Astrocyte (in vitro differentiated cells and primary cell): ENCODE measurements at regions not wholly inside any gene's neighbourhood (a gene's known extent, or its start where the extent isn't known, plus 50 kb on each side); places are given as distances from the start of the nearest gene placed in this dataset.

Experiments used
- EZH2 ChIP-seq: IDR thresholded peaks from 2 replicates; pipeline ENCODE4 v1.6.1; 2012; ENCODE audit warnings: mild to moderate bottlenecking, low read length, inconsistent platforms; ENCODE audit not compliant: insufficient read depth
- TF ChIP-seq, protein P1 (sequence below): IDR thresholded peaks from 2 replicates; pipeline ENCODE4 v1.5.1; 2011; ENCODE audit warnings: low read depth, mild to moderate bottlenecking, inconsistent platforms, low read length, moderate library complexity; ENCODE audit not compliant: insufficient read depth

DNA sequence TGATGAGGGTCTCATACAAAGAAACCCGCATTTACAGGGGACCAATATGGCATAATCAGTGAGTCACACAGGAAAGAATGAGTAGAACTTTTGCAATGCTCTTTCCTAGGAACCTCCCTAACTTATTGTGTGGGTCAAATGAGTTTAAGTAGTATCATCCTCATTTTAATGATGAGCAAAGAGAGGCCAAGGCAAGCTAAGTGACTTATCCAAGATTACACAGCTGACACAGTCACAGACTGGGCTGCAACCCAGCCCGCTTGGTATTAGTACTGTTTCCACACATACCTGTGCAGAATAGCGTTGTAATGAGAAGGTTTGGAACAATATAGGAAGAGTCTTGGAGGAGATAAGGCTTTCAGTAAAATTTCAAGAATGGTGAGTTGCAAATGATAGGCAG, 91.0 kb upstream of the PPP1R2C start:
- TF ChIP-seq EZH2 = no peak
- TF ChIP-seq, protein P1, sequence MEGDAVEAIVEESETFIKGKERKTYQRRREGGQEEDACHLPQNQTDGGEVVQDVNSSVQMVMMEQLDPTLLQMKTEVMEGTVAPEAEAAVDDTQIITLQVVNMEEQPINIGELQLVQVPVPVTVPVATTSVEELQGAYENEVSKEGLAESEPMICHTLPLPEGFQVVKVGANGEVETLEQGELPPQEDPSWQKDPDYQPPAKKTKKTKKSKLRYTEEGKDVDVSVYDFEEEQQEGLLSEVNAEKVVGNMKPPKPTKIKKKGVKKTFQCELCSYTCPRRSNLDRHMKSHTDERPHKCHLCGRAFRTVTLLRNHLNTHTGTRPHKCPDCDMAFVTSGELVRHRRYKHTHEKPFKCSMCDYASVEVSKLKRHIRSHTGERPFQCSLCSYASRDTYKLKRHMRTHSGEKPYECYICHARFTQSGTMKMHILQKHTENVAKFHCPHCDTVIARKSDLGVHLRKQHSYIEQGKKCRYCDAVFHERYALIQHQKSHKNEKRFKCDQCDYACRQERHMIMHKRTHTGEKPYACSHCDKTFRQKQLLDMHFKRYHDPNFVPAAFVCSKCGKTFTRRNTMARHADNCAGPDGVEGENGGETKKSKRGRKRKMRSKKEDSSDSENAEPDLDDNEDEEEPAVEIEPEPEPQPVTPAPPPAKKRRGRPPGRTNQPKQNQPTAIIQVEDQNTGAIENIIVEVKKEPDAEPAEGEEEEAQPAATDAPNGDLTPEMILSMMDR = no peak
